ENCODE measurements at regions not wholly inside any gene's neighbourhood (a gene's known extent, or its start where the extent isn't known, plus 50 kb on each side); places are given as distances from the start of the nearest gene placed in this dataset.
A peak's percentile ranks its signal among the peaks of the same experiment; 100 is the strongest.
"Not testable (repeated sequence)": the region's sequence is repeated elsewhere in the genome, so short reads cannot be mapped to it uniquely, and the experiment has no call there.

- H3K4me2 ChIP-seq (ENCODE audit: low read length) = no peak overlapping the region
Observed at GRCh38 chr2:159873258-159873657, 75.2 kb upstream of the CD302 start.

GRCh38 chr2:159872353-159872752, 74.3 kb upstream of the CD302 start:
- ChIA-PET CTCF (ENCODE audit: unreplicated experiment) (no interaction called here), POLR2A (no interaction called here)
- H3K27ac ChIP-seq (ENCODE audit: low read depth, low read length, poor library complexity, severe bottlenecking) = no peak overlapping the region
- H3K9me2 ChIP-seq (ENCODE audit: insufficient read depth, low read length) = no peaks in the 10 kb centered on the region
- no peaks in the 10 kb centered on the region for H3K4me1 ChIP-seq (ENCODE audit: insufficient read depth, low read length, poor library complexity, severe bottlenecking)
- TF ChIP-seq EZH2phosphoT487 (IDR thresholded peaks at IDR 0.05; ENCODE audit: borderline replicate concordance, low read depth, low read length) (no peak), CTCF (conservative IDR thresholded peaks at IDR 0.05; ENCODE audit: low read length) (no peak)
- intact Hi-C loops (cut with micrococcal nuclease; ENCODE audit: unreplicated experiment) = no loop called here
- no TSS peak for BruUV-seq (replicated peaks)
- DNase-seq (ENCODE audit: low spot score) = no peak
- no peak overlapping the region for H2AFZ ChIP-seq (ENCODE audit: low read length)
- H3K4me2 ChIP-seq (ENCODE audit: low read length) = no peak overlapping the region
- H3K9me3 ChIP-seq (ENCODE audit: low read length) = no peaks in the 10 kb centered on the region
- H3K4me3 ChIP-seq (ENCODE audit: low read depth, low read length, poor library complexity, severe bottlenecking) = no peak overlapping the region
- no peaks in the 10 kb centered on the region for H3K36me3 ChIP-seq (ENCODE audit: insufficient read depth, low read length)
- no peaks in the 10 kb centered on the region for H3K79me2 ChIP-seq (ENCODE audit: insufficient read depth, low read depth, low read length)
- no peaks in the 10 kb centered on the region for H4K20me1 ChIP-seq (ENCODE audit: insufficient read depth, low read length)

More at GRCh38 chr2:159873258-159873657, 75.2 kb upstream of the CD302 start:
- ChIA-PET CTCF (ENCODE audit: unreplicated experiment) (no interaction called here), POLR2A (no interaction called here)
- no peak overlapping the region for H2AFZ ChIP-seq (ENCODE audit: low read length)
- H4K20me1 ChIP-seq (ENCODE audit: insufficient read depth, low read length) = no peaks in the 10 kb centered on the region
- no peaks in the 10 kb centered on the region for H3K9me2 ChIP-seq (ENCODE audit: insufficient read depth, low read length)
- BruUV-seq (replicated peaks) = no TSS peak
- intact Hi-C loops (cut with micrococcal nuclease; ENCODE audit: unreplicated experiment) = no loop called here
- H3K27ac ChIP-seq (ENCODE audit: low read depth, low read length, poor library complexity, severe bottlenecking) = no peak overlapping the region
- H3K4me1 ChIP-seq (ENCODE audit: insufficient read depth, low read length, poor library complexity, severe bottlenecking) = no peaks in the 10 kb centered on the region
- H3K9me3 ChIP-seq (ENCODE audit: low read length) = no peaks in the 10 kb centered on the region
- no peaks in the 10 kb centered on the region for H3K36me3 ChIP-seq (ENCODE audit: insufficient read depth, low read length)
- no peaks in the 10 kb centered on the region for H3K79me2 ChIP-seq (ENCODE audit: insufficient read depth, low read depth, low read length)
- TF ChIP-seq EZH2phosphoT487 (IDR thresholded peaks at IDR 0.05; ENCODE audit: borderline replicate concordance, low read depth, low read length) = no peak
- TF ChIP-seq CTCF (conservative IDR thresholded peaks at IDR 0.05; ENCODE audit: low read length) = no peak; the same call in 1 of the 2 replicates
- H3K4me3 ChIP-seq (ENCODE audit: low read depth, low read length, poor library complexity, severe bottlenecking) = no peak overlapping the region
- DNase-seq (ENCODE audit: low spot score) = peak; percentile 3

- CTCF ChIA-PET (ENCODE audit: unreplicated experiment) = interaction anchor here (0.6 kb wide), 1 partner anchor 14 kb away, joined by 3 read pairs; no protein-coding TSS in a partner anchor
Observed at GRCh38 chr2:159868598-159869159, 70.7 kb upstream of the CD302 start.

More at GRCh38 chr2:159868598-159869159, 70.7 kb upstream of the CD302 start:
- POLR2A ChIA-PET = interaction anchor here (0.9 to 1.0 kb wide), 2 partner anchors 8 to 286 kb away, joined by 3 to 6 read pairs; no protein-coding TSS in a partner anchor
- H3K79me2 ChIP-seq (ENCODE audit: insufficient read depth, low read depth, low read length); H3K36me3 ChIP-seq (ENCODE audit: insufficient read depth, low read length); BruUV-seq (replicated peaks); H3K4me1 ChIP-seq (ENCODE audit: insufficient read depth, low read length, poor library complexity, severe bottlenecking); H3K4me3 ChIP-seq (ENCODE audit: low read depth, low read length, poor library complexity, severe bottlenecking); H3K9me3 ChIP-seq (ENCODE audit: low read length); intact Hi-C loops (cut with micrococcal nuclease; ENCODE audit: unreplicated experiment); H2AFZ ChIP-seq (ENCODE audit: low read length); H3K9me2 ChIP-seq (ENCODE audit: insufficient read depth, low read length); DNase-seq (ENCODE audit: low spot score); H3K27ac ChIP-seq (ENCODE audit: low read depth, low read length, poor library complexity, severe bottlenecking); H3K4me2 ChIP-seq (ENCODE audit: low read length); H4K20me1 ChIP-seq (ENCODE audit: insufficient read depth, low read length): not testable (repeated sequence)
